SU-DHL-6 (cell line): ENCODE measurements at regions not wholly inside any gene's neighbourhood (a gene's known extent, or its start where the extent isn't known, plus 50 kb on each side); places are given as distances from the start of the nearest gene placed in this dataset.

Experiments used
- H2AFZ ChIP-seq: fragments of 200-600 bp; sonication (generic); 2 replicates; pipeline ENCODE4 v1.6.1; 2014; ENCODE audit warnings: low read depth, mild to moderate bottlenecking, moderate library complexity, mixed read lengths, antibody characterized with exemption, low read length; ENCODE audit not compliant: severe bottlenecking
- H3F3A ChIP-seq: fragments of 200-600 bp; shearing (Covaris generic); 2 replicates; pipeline ENCODE4 v1.6.0; 2016; ENCODE audit warnings: antibody characterized with exemption, mild to moderate bottlenecking; ENCODE audit not compliant: insufficient read depth
- H3K27ac ChIP-seq: fragments of 200-600 bp; sonication (generic); 2 replicates; pipeline ENCODE4 v1.5.1; 2016; ENCODE audit warnings: low read depth, mild to moderate bottlenecking, low read length, moderate library complexity, mixed read lengths
- H3K27me3 ChIP-seq: fragments of 200-600 bp; sonication (generic), shearing (Covaris generic); 2 replicates; pipeline ENCODE4 v1.6.0; 2014; ENCODE audit warnings: mild to moderate bottlenecking, low read length
- H3K36me3 ChIP-seq: fragments of 200-600 bp; sonication (generic); 2 replicates; pipeline ENCODE4 v1.6.1; 2014; ENCODE audit warnings: mild to moderate bottlenecking, low read length, mixed read lengths
- H3K4me2 ChIP-seq: fragments of 300-600, 200-600 bp; shearing (Covaris generic), sonication (generic); 2 replicates; pipeline ENCODE4 v1.6.0; 2014; ENCODE audit warnings: low read length, low read depth, mild to moderate bottlenecking; ENCODE audit not compliant: poor library complexity, severe bottlenecking
- H3K4me3 ChIP-seq: fragments of 200-600 bp; sonication (generic); 2 replicates; pipeline ENCODE4 v1.5.1; 2014; ENCODE audit warnings: antibody characterized with exemption, low read length, mild to moderate bottlenecking, mixed read lengths; ENCODE audit not compliant: insufficient read depth, poor library complexity, severe bottlenecking
- H3K79me2 ChIP-seq: fragments of 200-600 bp; sonication (generic); 2 replicates; pipeline ENCODE4 v1.6.1; 2014; ENCODE audit warnings: mild to moderate bottlenecking, low read length, moderate library complexity; ENCODE audit not compliant: insufficient read depth
- H3K9ac ChIP-seq: fragments of 200-600 bp; sonication (generic); 2 replicates; pipeline ENCODE4 v1.7.0; 2014; ENCODE audit warnings: mild to moderate bottlenecking, low read length
- H3K9me2 ChIP-seq: fragments of 200-600 bp; sonication (generic); replicated peaks from 2 replicates; pipeline ENCODE4 v1.6.1; 2014; ENCODE audit warnings: low read length; ENCODE audit not compliant: insufficient read depth
- H3K9me3 ChIP-seq: fragments of 200-600 bp; sonication (generic); 2 replicates; pipeline ENCODE4 v1.6.1; 2014; ENCODE audit warnings: low read length, mixed read lengths; ENCODE audit not compliant: insufficient read depth
- H4K20me1 ChIP-seq: fragments of 200-600 bp; sonication (generic); 2 replicates; pipeline ENCODE4 v1.6.1; 2014; ENCODE audit warnings: low read depth, mild to moderate bottlenecking, antibody characterized with exemption, low read length, moderate library complexity, mixed read lengths
- CTCF ChIP-seq: fragments of 200-600 bp; sonication (generic); IDR thresholded peaks from one replicate; pipeline ENCODE4 v1.5.1; 2017; ENCODE audit warnings: antibody characterized with exemption, mild to moderate bottlenecking, low read length, moderate library complexity; ENCODE audit not compliant: insufficient read depth, poor library complexity, severe bottlenecking
- EZH2phosphoT487 ChIP-seq: fragments of 200-600 bp; sonication (generic), shearing (Covaris generic); conservative IDR thresholded peaks from 2 replicates; pipeline ENCODE4 v1.6.1; 2018; ENCODE audit warnings: mild to moderate bottlenecking, antibody characterized with exemption, low read length, moderate library complexity, mixed read lengths

- H3K4me2 ChIP-seq = no peak overlapping the region
- H3K79me2 ChIP-seq = no peaks in the 10 kb centered on the region
- H2AFZ ChIP-seq = no peak overlapping the region
- no peaks in the 10 kb centered on the region for H3K36me3 ChIP-seq
- H3F3A ChIP-seq = no peaks in the 10 kb centered on the region
- no peak for TF ChIP-seq EZH2phosphoT487
- TF ChIP-seq CTCF = no peak
- no peaks in the 10 kb centered on the region for H3K27me3 ChIP-seq
- H3K27ac ChIP-seq = no peak overlapping the region
- H3K9ac ChIP-seq = no peak overlapping the region
- H4K20me1 ChIP-seq = no peaks in the 10 kb centered on the region
- no peaks in the 10 kb centered on the region for H3K9me3 ChIP-seq
- H3K9me2 ChIP-seq = no peaks in the 10 kb centered on the region
- H3K4me3 ChIP-seq = no peak overlapping the region
These were observed 1839.2 kb downstream of the TP53TG3F start for GRCh38 chr16:35298460-35299243.

- Histone ChIP-seq H3K9ac (no peak overlapping the region), H3K79me2 (no peaks in the 10 kb centered on the region), H3K27me3 (no peaks in the 10 kb centered on the region), H3K36me3 (no peaks in the 10 kb centered on the region), H3F3A (no peaks in the 10 kb centered on the region), H3K9me3 (no peaks in the 10 kb centered on the region), H3K27ac (no peak overlapping the region), H3K9me2 (no peaks in the 10 kb centered on the region), H2AFZ (no peak overlapping the region), H3K4me3 (no peak overlapping the region), H3K4me2 (no peak overlapping the region), H4K20me1 (no peaks in the 10 kb centered on the region)
- TF ChIP-seq CTCF (no peak), EZH2phosphoT487 (no peak)
These were observed 1843.4 kb downstream of the TP53TG3F start for GRCh38 chr16:35302859-35303258.

GRCh38 chr16:35305476-35305875 is 1846.1 kb downstream of the TP53TG3F start:
- Histone ChIP-seq H3K9me2 (no peaks in the 10 kb centered on the region), H3K79me2 (no peaks in the 10 kb centered on the region), H3F3A (no peaks in the 10 kb centered on the region), H3K9me3 (no peaks in the 10 kb centered on the region), H3K9ac (no peak overlapping the region), H4K20me1 (no peaks in the 10 kb centered on the region), H3K27ac (no peak overlapping the region), H3K4me3 (no peak overlapping the region), H3K4me2 (no peak overlapping the region), H3K36me3 (no peaks in the 10 kb centered on the region), H2AFZ (no peak overlapping the region), H3K27me3 (no peaks in the 10 kb centered on the region)
- TF ChIP-seq CTCF = no peak
